Activated CD4-positive, alpha-beta T cell treated with anti-CD3 and anti-CD28 coated beads, Interleukin-2, amount 50 U/mL, for 48 hours (primary cell): ENCODE measurements at regions not wholly inside any gene's neighbourhood (a gene's known extent, or its start where the extent isn't known, plus 50 kb on each side); places are given as distances from the start of the nearest gene placed in this dataset.
"Not testable (repeated sequence)": the region's sequence is repeated elsewhere in the genome, so short reads cannot be mapped to it uniquely, and the experiment has no call there.

Experiments used
- DNase-seq, 2 experiments: peaks; one replicate each; pipeline ENCODE4 v3.0.0-alpha.2; 2020

- no peak for DNase-seq
Observed at GRCh38 chr3:197430502-197430901, 125.3 kb downstream of the BDH1 start.

GRCh38 chr3:197428952-197429351 is 126.8 kb downstream of the BDH1 start:
- no peak for DNase-seq

- DNase-seq: peak; percentile 75 to 83
Observed at GRCh38 chr3:197428117-197428801, 127.5 kb downstream of the BDH1 start.

GRCh38 chr3:197427021-197427420 is 128.6 kb upstream of the DLG1 start:
- no peak for DNase-seq

GRCh38 chr3:197426121-197426566 is 127.7 kb upstream of the DLG1 start:
- DNase-seq: no peak

GRCh38 chr3:197425485-197426120 is 127.2 kb upstream of the DLG1 start:
- DNase-seq: no peak

GRCh38 chr3:197424674-197425484 is 126.5 kb upstream of the DLG1 start:
- DNase-seq: no peak

- DNase-seq: no peak
Observed at GRCh38 chr3:197424266-197424665, 125.9 kb upstream of the DLG1 start.

GRCh38 chr3:197423376-197423775 is 125.0 kb upstream of the DLG1 start:
- DNase-seq: no peak

GRCh38 chr3:197422506-197422905 is 124.1 kb upstream of the DLG1 start:
- no peak for DNase-seq

- no peak for DNase-seq
Observed at GRCh38 chr3:197421021-197421420, 122.6 kb upstream of the DLG1 start.

GRCh38 chr3:197420566-197420965 is 122.2 kb upstream of the DLG1 start:
- DNase-seq: no peak

GRCh38 chr3:197420115-197420514 is 121.7 kb upstream of the DLG1 start:
- DNase-seq: no peak

- no peak for DNase-seq
Observed at GRCh38 chr3:197419696-197420095, 121.3 kb upstream of the DLG1 start.

- no peak for DNase-seq
Observed at GRCh38 chr3:197417911-197418618, 119.7 kb upstream of the DLG1 start.

- no peak for DNase-seq
Observed at GRCh38 chr3:197417441-197417840, 119.0 kb upstream of the DLG1 start.

- not testable (repeated sequence) for DNase-seq
Observed at GRCh38 chr3:197411899-197412298, 113.5 kb upstream of the DLG1 start.

GRCh38 chr3:197410170-197410569 is 111.8 kb upstream of the DLG1 start:
- not testable (repeated sequence) for DNase-seq

- DNase-seq: no peak
Observed at GRCh38 chr3:197408177-197408957, 110.0 kb upstream of the DLG1 start.

GRCh38 chr3:197407526-197407925 is 109.1 kb upstream of the DLG1 start:
- no peak for DNase-seq

GRCh38 chr3:197407053-197407452 is 108.6 kb upstream of the DLG1 start:
- no peak for DNase-seq

GRCh38 chr3:197406266-197406665 is 107.9 kb upstream of the DLG1 start:
- no peak for DNase-seq
